HCT116 (cell line): ENCODE measurements at regions not wholly inside any gene's neighbourhood (a gene's known extent, or its start where the extent isn't known, plus 50 kb on each side); places are given as distances from the start of the nearest gene placed in this dataset.

Source experiments
- ATAC-seq: fragments of 200-7000 bp; cut with Tn5 transposase; 2 replicates; pipeline ENCODE4 v1.9.1; 2020; ENCODE audit warnings: mild to moderate bottlenecking, moderate library complexity
- BruUV-seq: library from RNA; stranded (reverse); fragments of 400-500 nt; replicated peaks from 2 replicates; lab custom pipeline; 2021; lab: Mats Ljungman, UMichigan
- CTCF ChIA-PET: fragments of 300-600 bp; sonication (Branson Sonifier 250); formaldehyde crosslinking; loops from one replicate; lab custom pipeline; 2021; ENCODE audit warnings: antibody characterized with exemption; lab: Charles Lee
- POLR2A ChIA-PET: fragments of 300-600, 350-600 bp; sonication (Branson Sonifier 250); formaldehyde crosslinking; loops from one replicate; lab custom pipeline; 2021; ENCODE audit warnings: antibody characterized with exemption; lab: Charles Lee
- RAD21 ChIA-PET, 2 experiments: fragments of 300-600 bp; sonication (Branson Sonifier 250); formaldehyde crosslinking; loops; one replicate each; lab custom pipeline; 2023; ENCODE audit warnings: low total read pairs in 2 of 2; ENCODE audit not compliant: uncharacterized antibody in 2 of 2, unreplicated experiment in 2 of 2, low non-redundant PET in 1 of 2; lab: Charles Lee
- DNase-seq: peaks from one replicate; pipeline ENCODE4 v3.0.0-alpha.2; 2010; ENCODE audit warnings: low read depth, low spot score
- H2AFZ ChIP-seq: fragments of 200-600 bp; shearing (Covaris generic), sonication (generic); 2 replicates; pipeline ENCODE4 v1.6.1; 2017; ENCODE audit warnings: low read depth, mixed run types, mixed read lengths, antibody characterized with exemption, low read length; ENCODE audit not compliant: poor library complexity, severe bottlenecking
- H3K27ac ChIP-seq: 2 replicates; pipeline ENCODE4 v1.5.1; 2012; ENCODE audit warnings: low read depth, low read length
- H3K27me3 ChIP-seq: fragments of 200-600 bp; sonication (generic); 2 replicates; pipeline ENCODE4 v1.6.1; 2016; ENCODE audit warnings: mixed run types, low read length, mixed read lengths; ENCODE audit not compliant: insufficient read depth
- H3K36me3 ChIP-seq, 2 experiments: fragments of 200-500 bp in 1 of 2; fragments of 200-600 bp in 1 of 2; sonication (Bioruptor generic) in 1 of 2; sonication (generic) in 1 of 2; 2 replicates each; pipeline versions ENCODE4 v1.5.1 to v1.6.1; 2014 to 2016; ENCODE audit warnings: low read length in 2 of 2, inconsistent platforms in 1 of 2, mixed read lengths in 1 of 2, mixed run types in 1 of 2; ENCODE audit not compliant: insufficient read depth in 2 of 2, control insufficient read depth in 1 of 2
- H3K4me1 ChIP-seq, 2 experiments: fragments of 200-600 bp in 1 of 2; sonication (generic) in 1 of 2; 2 replicates each; pipeline versions ENCODE4 v1.5.1 to v1.6.1; 2012 to 2017; ENCODE audit warnings: low read length in 2 of 2, inconsistent platforms in 1 of 2, mild to moderate bottlenecking in 1 of 2, mixed read lengths in 1 of 2, mixed run types in 1 of 2, moderate library complexity in 1 of 2; ENCODE audit not compliant: insufficient read depth in 2 of 2, control insufficient read depth in 1 of 2
- H3K4me2 ChIP-seq: fragments of 200-600 bp; sonication (generic); 2 replicates; pipeline ENCODE4 v1.6.1; 2017; ENCODE audit warnings: mixed run types, low read length, mixed read lengths
- H3K4me3 ChIP-seq, 2 experiments: fragments of 200-600 bp in 1 of 2; sonication (generic) in 1 of 2; replicated peaks in 1 of 2; 2 replicates each; pipeline ENCODE4 v1.5.1; 2011 to 2016; ENCODE audit warnings: low read length in 2 of 2, control low read depth in 1 of 2, low read depth in 1 of 2, mild to moderate bottlenecking in 1 of 2, mixed read lengths in 1 of 2, mixed run types in 1 of 2
- H3K79me2 ChIP-seq: fragments of 200-600 bp; sonication (generic); 2 replicates; pipeline ENCODE4 v1.6.1; 2017; ENCODE audit warnings: mild to moderate bottlenecking, mixed run types, low read length, moderate library complexity, mixed read lengths; ENCODE audit not compliant: insufficient read depth
- H3K9ac ChIP-seq: fragments of 200-600 bp; sonication (generic); 2 replicates; pipeline ENCODE4 v1.6.1; 2016; ENCODE audit warnings: low read length, mixed read lengths
- H3K9me2 ChIP-seq: fragments of 200-600 bp; sonication (generic), shearing (Covaris generic); 2 replicates; pipeline ENCODE4 v1.6.1; 2017; ENCODE audit warnings: mixed run types, mild to moderate bottlenecking, moderate library complexity; ENCODE audit not compliant: insufficient read depth
- H3K9me3 ChIP-seq, 2 experiments: fragments of 200-500 bp in 1 of 2; fragments of 200-600 bp in 1 of 2; sonication (Bioruptor generic) in 1 of 2; sonication (generic) in 1 of 2; 2 replicates each; pipeline ENCODE4 v1.6.1; 2014 to 2017; ENCODE audit warnings: low read length in 2 of 2, mixed read lengths in 2 of 2, inconsistent platforms in 1 of 2, low read depth in 1 of 2, mild to moderate bottlenecking in 1 of 2, mixed run types in 1 of 2, moderate library complexity in 1 of 2; ENCODE audit not compliant: control insufficient read depth in 1 of 2, insufficient read depth in 1 of 2
- H4K20me1 ChIP-seq: fragments of 200-600 bp; sonication (generic), shearing (Covaris generic); 2 replicates; pipeline ENCODE4 v1.6.1; 2017; ENCODE audit warnings: mixed run types, mild to moderate bottlenecking, moderate library complexity; ENCODE audit not compliant: insufficient read depth
- CBX3 ChIP-seq: IDR thresholded peaks from 2 replicates; pipeline ENCODE4 v1.6.1; 2012; ENCODE audit warnings: low read depth
- POLR2AphosphoS5 ChIP-seq: IDR thresholded peaks from 2 replicates; pipeline ENCODE4 v1.6.1; 2011; ENCODE audit warnings: mild to moderate bottlenecking, low read depth, low read length, moderate library complexity
- REST ChIP-seq: IDR thresholded peaks from 2 replicates; pipeline ENCODE4 v1.6.1; 2012; ENCODE audit warnings: low read depth
- ZBTB33 ChIP-seq: IDR thresholded peaks from 2 replicates; pipeline ENCODE4 v1.6.1; 2011; ENCODE audit warnings: mild to moderate bottlenecking, low read length, moderate library complexity; ENCODE audit not compliant: insufficient replicate concordance; ENCODE audit errors: extremely low read depth
- intact Hi-C: fragments of 100-400 bp; cut with micrococcal nuclease; formaldehyde crosslinking; loops from 2 replicates; pipeline ENCODE4 v1.10.0; 2022

- DNase-seq, result no peak
- CTCF ChIA-PET, result no interaction called here
- Histone ChIP-seq H3K36me3 (no peaks in the 10 kb centered on the region), H3K27me3 (no peaks in the 10 kb centered on the region), H3K4me1 (no peaks in the 10 kb centered on the region), H3K9ac (no peak overlapping the region), H3K9me3 (peaks cover 10 to 14% of the 10 kb centered on the region in 2 experiments; a peak in 3 of 4 replicates), H4K20me1 (no peaks in the 10 kb centered on the region), H3K4me3 (no peak overlapping the region), H2AFZ (no peak overlapping the region), H3K79me2 (no peaks in the 10 kb centered on the region), H3K9me2 (no peaks in the 10 kb centered on the region), H3K4me2 (no peak overlapping the region), H3K27ac (no peak overlapping the region)
- intact Hi-C loops, result no loop called here
- no peak for TF ChIP-seq ZBTB33
- no peak for TF ChIP-seq CBX3
- TF ChIP-seq REST, result no peak
- no peak for TF ChIP-seq POLR2AphosphoS5
- POLR2A ChIA-PET, result no interaction called here
- no TSS peak for BruUV-seq
- RAD21 ChIA-PET, result no interaction called here
- ATAC-seq, result no peak
Measured at GRCh38 chr15:47983533-47983932, 137.3 kb upstream of the SLC24A5 start.
